ENCODE measurements at regions not wholly inside any gene's neighbourhood (a gene's known extent, or its start where the extent isn't known, plus 50 kb on each side); places are given as distances from the start of the nearest gene placed in this dataset.
"Not testable (repeated sequence)": the region's sequence is repeated elsewhere in the genome, so short reads cannot be mapped to it uniquely, and the experiment has no call there.

GRCh38 chr9:66695561-66696240 lies 204.8 kb upstream of the ZNF658 start:
- not testable (repeated sequence) for TF ChIP-seq CTCF (IDR thresholded peaks at IDR 0.05; ENCODE audit: insufficient read depth, low read length); GABPA (IDR thresholded peaks at IDR 0.05; ENCODE audit: low read depth); POLR2AphosphoS5 (IDR thresholded peaks at IDR 0.05; ENCODE audit: low read depth); REST (IDR thresholded peaks at IDR 0.05; ENCODE audit: insufficient replicate concordance, low read depth); SPI1 (IDR thresholded peaks at IDR 0.05; ENCODE audit: borderline replicate concordance, low read depth)

All from HL-60 (cell line).